GM12891 (cell line): ENCODE measurements at regions not wholly inside any gene's neighbourhood (a gene's known extent, or its start where the extent isn't known, plus 50 kb on each side); places are given as distances from the start of the nearest gene placed in this dataset.

Source experiments
- POLR2A ChIP-seq: IDR thresholded peaks from 2 replicates; pipeline ENCODE4 v1.6.1; 2011; ENCODE audit warnings: low read depth, low read length, control low read depth
- POLR2AphosphoS5 ChIP-seq: IDR thresholded peaks from 2 replicates; pipeline ENCODE4 v1.6.1; 2011; ENCODE audit warnings: low read depth, low read length, control low read depth

DNA sequence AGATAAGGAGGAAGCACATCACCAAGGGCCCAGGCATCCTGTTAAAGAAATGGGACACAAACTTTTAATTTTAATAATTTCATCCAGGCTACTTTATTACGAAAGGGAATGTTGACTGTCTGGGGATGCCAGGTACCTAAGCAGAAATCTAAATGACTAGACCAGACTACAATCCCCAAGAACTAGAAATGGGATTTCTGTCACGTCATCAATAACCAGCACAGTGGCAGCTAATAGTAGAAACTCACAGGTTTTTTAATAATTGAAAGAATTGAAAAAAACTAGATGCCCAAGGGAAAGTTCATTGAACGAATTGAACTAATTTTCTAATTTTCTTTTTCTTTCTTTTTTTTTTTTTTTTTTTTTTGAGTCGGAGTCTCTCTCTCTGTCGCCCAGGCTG lies 789.3 kb downstream of the IGSF11 start:
- TF ChIP-seq POLR2AphosphoS5 (no peak), POLR2A (no peak)
